HG03378 (cell line): ENCODE measurements at regions not wholly inside any gene's neighbourhood (a gene's known extent, or its start where the extent isn't known, plus 50 kb on each side); places are given as distances from the start of the nearest gene placed in this dataset.

Experiments used
- ATAC-seq: cut with Tn5 transposase; IDR thresholded peaks from one replicate; pipeline ENCODE4 v1.9.1; 2021; ENCODE audit warnings: mild to moderate bottlenecking, moderate library complexity; ENCODE audit not compliant: unreplicated experiment

DNA sequence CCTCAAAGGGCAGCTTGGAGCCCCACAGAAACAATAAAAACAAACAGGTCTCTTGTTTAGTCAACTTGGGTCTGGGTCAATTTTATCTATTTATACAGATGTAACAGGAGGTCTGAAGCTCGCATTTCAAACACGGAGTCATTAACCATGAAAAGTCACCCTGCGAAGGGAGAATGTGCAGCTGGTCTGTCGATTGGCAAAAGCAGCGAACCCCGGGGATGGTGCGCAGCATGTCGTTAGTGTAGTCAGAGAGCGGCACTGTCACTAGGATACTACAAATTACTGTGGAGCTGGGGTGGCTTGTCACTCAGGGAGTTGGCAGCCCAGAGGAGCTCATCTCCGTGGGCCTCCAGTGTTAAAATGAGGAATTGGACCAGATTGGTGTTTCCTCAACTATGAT lies 190.4 kb upstream of the ARG1 start:
- ATAC-seq, result no peak

DNA sequence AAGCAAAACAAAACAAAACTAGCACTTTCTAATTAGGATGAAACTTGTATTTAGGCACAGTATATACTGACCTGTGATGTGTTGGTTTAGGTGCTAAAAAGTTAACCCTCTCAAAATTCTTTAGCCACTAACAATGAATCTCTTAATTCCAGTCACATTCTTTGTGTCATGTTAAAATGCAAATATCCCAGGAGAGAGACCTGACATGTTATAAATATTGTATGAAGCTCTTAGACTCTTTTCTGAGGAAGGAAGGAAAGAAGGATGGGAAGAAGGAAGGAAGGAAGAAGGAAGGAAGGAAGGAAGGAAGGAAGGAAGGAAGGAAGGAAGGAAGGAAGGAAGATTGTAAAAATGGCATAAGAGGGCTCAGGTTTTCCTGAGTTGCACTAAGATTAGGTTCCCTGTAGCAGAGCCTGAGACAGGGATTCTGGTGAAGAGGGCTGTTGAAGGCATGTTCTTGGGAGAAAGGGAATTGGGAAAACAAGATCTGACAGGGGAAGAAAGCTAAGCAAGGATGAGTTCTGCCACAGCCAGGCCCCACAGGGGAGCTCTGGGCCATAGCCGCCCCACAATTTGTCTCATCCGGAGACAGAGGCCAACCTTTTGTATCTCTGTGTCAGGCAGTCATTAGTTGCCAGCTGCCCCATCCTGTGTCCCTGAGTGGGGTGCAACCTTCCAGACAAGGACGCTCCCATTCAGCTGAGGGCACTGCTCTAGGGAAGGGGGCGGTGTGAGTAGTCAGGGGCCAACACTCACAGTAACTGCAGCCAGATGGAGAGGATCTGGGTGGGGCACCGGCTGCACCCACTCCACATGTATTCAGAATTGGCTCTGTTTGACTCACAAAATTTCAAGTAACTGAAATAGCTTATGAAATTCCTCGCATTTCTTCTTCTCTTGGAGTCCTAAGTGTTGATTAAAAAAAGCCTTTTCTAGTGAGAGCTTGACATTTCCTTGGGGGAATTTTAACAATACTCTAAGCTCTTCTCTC lies 189.3 kb upstream of the ARG1 start:
- no peak for ATAC-seq

DNA sequence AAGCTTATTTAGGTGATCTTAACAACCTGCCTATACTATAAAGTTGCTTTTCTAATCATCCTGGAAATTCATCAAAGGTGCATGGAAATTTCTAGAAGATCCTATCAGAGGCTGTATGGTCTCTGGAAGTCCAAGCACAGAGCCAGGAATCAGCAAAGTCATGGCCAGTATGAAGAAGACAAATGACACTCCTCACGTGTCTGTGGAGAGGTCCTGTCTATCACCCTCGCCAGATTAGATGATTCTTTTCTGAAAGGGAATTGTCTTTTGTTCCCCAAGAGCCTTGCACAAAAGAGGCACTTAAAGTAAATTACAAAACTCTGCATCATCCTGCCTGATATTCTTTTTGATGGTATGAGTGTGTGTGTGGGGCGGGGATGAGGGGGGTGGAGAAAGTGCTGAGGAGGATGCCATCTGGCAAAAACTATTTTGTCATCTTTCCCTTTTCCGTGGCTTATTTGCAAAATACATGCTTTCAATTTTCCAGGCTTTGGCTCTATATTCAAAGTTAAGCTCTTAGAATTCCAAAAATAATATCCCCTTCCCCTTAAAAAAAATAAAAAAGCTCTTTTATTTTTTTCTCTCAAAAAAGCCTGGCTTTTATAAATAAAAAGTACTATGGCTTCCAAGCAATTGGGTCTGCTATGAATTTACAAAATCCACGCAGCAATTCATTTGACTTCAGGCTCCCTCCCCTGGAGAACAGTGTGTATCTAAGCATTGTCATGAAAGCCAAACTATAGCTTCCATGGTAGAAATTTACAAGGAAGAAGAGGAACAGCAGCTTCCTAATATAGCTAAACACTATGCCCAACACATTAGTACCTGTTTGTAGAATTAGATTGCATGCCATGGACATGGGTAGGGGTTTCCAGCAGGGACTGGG lies 185.2 kb upstream of the ARG1 start:
- no peak for ATAC-seq

DNA sequence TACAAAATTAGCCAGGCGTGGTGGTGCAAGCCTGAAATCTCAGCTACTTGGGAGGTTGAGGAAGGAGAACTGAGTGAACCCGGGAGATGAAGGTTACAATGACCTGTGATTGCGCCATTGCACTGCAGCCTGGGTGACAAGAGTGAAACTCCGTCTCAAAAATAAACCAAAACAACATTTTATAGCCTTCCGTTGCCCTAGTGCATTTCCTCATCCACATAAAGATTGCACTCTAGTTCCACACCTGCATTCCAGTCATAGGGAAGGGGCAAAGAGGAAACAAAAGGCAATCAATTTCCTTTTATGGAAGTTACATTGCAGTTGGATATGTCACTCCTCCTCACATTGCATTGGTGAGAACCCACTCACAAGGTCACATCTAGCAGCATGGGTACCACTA lies 182.7 kb upstream of the ARG1 start:
- ATAC-seq, result no peak

DNA sequence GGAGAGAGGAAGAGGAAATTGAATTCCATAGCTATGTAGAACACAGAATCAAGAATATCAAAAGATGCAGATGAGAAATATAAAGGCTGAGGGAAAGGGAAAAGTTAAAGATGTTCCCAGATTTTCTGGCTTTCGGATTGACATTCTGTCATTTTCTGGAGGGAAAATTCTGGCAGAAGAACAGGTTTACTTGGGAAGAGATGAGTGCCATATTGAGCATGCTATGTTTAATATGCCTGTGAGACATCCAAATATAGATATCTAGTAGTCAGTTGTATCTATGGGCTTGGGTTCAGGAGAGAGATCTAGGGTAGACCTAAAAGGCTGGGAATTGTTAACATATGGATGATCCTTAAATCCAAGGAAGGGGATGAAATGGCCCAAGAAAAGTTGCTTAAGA lies 181.9 kb upstream of the ARG1 start:
- ATAC-seq, result no peak

DNA sequence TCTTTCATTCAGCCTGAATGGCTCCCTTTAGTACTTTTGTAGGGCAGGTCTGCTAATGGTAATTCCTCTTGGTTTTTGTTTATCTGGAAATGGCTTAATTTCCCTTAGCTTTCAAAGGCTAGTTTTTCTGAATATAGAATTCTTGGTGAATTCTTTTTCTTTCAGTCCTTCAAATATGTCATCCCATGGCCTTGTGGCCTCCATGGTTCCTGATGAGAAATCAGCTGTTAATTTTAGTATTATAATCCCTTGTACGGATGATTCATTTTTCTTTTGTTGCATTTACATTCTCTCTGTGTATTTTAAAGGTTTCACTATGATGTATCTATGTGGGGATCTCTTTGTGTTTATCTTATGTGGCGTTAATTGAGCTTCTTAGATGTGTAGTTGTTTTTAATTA lies 179.6 kb upstream of the ARG1 start:
- no peak for ATAC-seq

DNA sequence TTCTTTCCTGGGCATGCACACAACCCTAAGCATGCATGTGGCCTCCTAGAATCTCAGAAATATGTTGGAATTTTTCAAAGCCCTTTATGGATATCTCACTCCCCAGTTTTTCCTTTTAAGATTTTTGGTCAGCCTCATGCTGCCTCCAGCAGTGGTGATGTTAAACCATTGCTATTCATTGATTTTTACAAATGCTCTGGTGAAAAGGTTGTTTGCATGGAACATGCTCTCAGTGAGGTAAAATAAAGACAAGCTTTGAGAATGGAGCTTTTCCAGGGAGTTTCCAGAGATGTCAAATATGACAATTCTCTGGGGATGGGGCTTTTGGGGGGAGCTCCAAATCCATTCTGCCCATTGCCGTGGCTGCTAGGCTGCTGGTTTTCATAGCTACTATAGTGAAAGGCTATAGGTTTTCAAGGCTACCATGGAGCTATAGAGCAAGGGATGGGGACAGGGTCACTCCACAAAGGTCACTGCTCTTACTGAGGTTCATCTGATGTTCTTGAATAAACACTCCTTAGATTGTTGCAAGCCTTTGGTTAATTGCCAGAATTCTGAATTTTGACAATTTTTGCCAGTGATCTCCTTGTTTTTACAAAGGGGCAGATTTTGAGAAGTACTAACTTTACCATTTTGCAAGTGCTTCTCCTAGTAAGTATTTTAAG lies 178.1 kb upstream of the ARG1 start:
- ATAC-seq, result no peak

DNA sequence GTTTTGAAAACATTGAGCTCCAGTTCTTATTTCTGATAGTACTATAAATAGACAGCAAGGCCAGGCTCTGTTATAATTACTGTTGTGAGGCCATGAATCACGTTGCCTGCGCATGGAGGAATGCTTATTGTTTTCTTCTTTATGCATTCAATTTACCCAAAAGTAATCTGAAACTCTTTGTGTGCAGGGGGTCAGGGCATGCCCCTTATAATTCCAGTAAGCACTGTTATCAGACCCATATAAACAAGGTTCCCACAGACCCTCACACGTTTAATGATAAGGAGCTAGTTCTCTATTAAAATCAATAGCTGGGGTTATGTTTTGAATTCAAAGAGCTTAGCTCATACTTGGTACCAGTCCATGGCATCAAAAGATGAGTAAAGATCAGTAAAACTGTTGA lies 174.8 kb upstream of the ARG1 start:
- no peak for ATAC-seq

DNA sequence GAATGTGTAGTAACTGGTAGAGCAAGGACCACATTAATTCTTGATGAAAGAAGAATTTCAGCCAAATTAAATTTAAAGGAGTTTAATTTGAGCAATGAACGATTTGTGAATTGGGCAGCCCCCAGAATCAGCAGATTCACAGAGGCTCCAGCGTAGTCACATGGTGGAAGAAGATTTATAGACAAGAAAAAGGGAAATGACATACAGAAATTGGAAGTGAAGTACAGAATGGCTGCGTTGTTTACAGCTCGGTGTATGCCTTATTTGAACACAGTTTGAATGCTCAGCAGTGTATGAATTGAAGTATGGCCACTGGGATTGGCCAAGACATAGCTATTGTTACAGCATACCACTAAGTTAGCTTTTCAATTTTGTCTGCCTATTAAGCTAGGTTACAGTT lies 173.6 kb upstream of the ARG1 start:
- no peak for ATAC-seq

DNA sequence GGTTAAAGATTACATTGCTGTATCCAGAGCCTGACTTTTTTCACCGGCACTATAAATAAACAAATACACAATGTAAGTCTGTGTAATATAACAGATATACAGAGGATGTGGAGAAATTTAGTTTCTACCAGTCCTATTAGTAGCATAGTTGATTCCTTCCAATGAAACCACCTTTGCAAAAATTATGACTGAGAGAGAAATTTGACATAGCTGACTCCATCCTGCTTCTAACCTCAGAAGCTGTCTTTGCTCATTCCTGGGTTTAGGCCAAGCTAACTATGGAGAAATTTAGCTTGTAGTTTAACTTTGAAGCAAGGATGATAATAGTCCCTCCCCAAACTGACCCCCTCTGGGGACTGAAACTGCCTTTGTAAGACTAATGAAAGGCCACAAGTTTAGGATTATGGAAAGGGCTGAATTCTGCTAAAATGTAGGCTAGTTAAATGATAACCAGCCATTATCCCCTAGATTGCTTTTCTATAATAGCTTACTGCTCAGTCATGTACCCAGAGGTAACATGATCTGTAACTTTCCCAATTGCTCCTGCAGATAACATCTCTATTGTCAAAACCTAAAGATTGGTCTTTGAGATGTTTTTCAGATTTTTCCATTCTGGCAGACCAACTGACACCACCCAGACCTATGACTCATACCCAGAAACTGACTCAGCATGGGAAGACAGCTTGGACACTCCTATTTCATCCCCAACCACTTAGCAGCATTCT lies 172.8 kb upstream of the ARG1 start:
- ATAC-seq, result no peak

DNA sequence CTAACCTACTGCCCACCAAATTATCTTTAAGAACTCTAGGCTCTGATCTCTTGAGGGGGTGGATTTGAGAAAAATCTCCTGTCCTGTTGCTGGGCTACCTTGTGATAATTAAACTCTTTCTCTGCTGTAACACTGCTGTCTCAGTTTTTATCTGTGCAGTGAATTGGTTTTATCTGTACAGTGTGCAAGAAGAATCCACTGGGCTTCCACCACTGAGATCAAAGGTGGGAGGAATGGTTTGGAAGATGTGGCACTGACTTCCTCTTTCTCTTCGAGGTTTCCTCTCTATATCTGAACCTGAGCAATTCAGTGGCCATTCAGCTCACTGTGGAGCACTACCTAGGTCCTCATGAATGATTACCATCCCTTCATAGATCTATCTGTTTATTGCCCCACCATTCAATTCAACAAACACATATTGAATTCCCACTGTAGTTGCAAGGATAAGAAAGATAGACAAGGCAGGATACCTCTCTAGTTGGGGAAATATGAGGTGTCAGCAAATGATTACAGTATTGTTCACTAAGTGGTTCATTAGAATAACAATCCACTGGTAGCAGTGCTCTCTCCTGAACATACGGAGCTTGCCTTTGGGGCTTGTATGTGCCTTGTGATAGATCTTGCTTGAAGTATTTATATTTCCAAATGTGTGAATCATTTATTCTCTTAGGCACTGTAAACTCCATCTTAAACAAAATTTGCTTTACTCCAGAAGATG lies 172.1 kb upstream of the ARG1 start:
- no peak for ATAC-seq

DNA sequence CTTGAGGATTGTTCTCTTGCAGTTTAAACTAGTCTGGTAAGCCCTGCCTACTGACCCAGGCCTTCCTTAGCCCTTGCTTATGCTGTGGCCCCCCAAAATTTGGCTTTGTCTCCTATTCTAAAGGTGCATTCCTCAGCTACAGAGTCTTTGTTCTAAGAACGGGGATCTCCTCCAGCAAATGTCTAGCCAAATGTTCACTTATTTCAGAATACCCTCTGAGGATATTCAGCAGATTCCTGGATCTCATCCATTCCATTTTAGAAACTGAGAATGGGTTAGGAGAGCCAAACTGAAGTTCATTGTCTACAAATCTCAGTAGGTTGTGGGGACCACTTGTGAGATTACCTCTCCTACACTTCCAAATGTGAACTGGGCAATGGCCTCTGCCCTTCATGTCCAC lies 164.2 kb upstream of the ARG1 start:
- no peak for ATAC-seq

DNA sequence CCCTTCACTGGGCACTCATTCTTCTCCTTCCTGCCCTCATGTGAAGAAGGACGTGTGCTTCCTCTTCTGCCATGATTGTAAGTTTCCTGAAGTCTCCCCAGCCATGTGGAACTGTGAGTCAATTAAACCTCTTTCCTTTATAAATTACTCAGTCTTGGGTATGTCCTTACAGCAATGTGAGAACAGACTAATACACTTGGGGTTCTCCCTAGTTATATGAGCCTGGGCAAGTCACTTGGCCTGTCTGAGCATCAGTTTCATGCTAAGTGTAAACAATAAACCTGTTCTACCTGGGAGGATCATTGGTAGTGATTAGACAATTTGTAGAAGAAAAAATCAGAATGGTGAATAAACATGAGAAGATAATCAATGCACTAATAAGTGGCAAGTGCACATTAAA lies 162.2 kb upstream of the ARG1 start:
- no peak for ATAC-seq

DNA sequence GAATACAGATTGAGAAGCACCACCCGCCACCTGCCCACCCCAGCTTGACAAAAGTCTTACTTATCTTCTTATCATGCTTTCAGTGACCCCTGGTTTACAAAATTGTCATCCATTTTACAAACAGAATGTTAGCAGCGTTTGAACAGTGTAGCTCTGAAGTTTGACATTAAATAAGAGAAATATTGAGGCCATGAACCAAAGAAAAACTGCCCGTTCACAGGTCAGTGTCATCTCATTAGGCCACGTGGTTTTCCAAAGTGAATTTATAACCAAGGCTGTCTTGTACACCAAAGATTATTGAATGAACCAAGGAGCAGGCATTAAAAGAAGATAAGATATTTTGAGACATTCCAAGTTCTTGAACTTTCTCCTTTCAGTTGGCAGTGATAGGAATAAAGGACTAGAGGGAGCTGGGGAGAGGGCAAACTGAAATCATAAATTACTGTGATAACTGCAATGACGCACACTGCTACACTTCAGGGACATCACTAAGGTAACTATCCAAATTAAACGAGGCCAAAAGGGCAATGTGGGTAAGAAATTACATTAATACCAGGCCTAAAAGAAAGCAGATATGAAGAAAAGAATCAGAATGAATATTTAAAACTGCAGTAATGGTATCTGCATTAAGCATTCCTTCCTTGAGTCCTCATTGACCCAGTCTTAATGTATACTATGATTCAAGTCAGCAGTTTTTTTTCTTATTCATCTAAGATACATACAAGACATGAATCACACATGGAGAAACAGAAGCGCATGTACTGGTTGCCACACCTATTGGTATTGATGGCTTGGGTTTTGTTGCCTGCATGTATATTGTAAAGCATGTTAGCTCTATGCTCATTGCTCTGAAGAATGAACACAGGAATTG lies 159.8 kb upstream of the ARG1 start:
- ATAC-seq, result no peak

DNA sequence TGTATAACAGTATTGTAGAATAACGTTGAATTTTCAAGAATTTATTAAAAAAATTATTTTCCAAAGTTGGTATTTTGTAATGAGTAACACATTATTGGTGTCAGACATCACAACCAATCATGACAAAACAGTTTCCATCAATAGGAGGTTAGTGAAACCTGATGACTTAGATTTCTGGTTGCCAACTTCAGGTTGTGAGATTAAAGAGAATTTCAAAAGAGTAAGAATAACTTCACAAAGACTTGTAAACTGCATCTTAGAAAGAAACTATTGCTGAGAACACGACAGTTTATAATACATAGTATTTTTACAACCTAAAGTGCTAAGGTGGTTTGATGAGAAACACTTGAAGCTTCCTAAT lies 159.2 kb upstream of the ARG1 start:
- ATAC-seq, result no peak

DNA sequence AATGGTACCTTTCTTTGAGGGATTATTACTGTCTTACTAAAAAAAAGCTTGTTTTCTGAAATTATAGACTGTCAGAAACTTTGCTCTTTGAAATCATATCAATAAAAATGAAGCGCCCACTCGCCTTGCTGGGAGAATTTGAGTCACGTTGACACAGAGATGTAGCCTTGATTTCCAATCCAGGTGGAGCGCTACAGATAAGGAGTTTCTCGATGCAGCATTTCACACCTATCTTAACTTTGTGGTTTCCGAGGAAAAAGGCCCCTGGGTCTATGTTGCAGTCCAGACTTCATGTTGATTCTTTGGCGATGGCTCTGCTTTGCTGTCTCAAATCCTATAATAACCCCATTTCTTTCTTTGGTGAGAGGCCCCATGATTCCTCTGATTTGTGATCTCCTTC lies 158.1 kb upstream of the ARG1 start:
- no peak for ATAC-seq

DNA sequence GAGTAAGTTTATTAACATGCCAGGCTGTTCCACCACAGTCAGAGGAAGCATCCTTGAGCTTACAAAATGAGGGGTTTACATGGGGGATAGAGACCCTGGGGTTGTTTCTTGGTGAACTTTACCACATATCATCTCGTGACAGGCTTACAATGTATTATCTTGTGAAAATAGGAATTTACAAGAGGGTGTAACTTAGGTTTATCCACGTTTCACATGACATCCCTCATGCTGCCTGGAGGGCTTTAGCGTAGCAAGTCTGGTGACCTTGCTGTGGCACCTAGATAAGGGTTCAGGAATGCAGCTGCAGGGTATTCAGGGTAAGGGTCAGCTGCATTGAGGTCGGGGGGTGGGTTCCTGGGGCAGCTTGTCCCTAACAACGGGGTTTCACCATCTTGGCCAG lies 154.6 kb upstream of the ARG1 start:
- ATAC-seq, result no peak

DNA sequence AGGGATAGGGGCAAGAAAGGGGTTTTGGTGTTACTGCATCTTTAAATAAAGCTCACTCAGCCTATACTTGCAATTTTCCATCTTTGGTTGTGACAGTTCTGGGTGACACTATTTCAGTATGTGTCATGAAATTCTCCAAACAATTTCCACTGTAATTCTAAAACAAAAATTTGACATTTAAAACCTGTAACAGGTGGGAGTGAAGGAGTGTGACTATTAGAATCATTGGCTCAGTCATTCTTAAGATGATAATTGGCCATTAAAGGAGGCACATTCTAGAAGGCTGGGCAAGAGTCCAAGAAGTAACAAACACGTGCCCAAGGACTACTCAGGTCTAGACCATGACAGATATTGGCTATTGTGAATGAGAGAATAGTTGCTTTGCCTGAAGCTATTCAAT lies 153.3 kb upstream of the ARG1 start:
- no peak for ATAC-seq

DNA sequence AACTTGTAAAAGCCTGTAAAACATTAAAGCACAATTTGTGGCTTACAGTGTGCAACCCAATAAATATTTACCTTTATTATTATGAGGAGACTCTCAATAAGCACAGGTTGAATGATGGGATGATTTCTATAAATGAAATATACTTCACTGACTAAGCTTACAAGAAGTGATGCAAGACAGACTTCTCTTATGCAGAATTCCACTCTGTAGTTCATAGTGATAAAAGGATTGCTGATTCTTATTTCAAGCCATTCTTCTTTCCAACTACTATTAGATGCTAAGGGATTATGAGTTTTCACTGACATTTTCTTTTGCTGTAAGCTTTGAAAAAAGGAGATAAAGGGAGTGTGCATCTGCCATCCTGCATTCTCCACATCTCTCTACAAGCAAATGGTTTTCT lies 149.0 kb upstream of the ARG1 start:
- ATAC-seq, result no peak
